ENCODE measurements at regions not wholly inside any gene's neighbourhood (a gene's known extent, or its start where the extent isn't known, plus 50 kb on each side); places are given as distances from the start of the nearest gene placed in this dataset.
"Not testable (repeated sequence)": the region's sequence is repeated elsewhere in the genome, so short reads cannot be mapped to it uniquely, and the experiment has no call there.

DNA sequence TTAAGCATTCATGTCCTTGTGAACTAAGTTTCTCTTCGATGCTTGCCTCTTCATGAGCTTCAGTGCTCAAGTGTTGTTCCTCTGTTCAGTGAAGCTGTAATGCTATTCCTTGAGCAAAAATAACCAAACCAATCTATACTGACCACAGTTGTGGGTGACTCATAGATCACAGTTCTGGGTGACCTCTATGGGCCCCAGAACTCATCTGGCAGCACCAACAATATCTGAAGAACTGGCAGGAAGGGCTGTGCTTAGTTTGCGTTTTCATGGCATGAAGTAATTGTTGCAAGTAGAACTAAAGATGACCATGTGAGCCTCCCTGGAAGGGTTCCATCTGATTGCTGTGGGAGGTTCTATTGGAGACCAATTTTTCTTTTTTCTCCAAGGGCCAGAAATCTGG, 106.2 kb downstream of the CCNG2 start:
- Mint-ChIP-seq H3K27ac (no peak overlapping the region), H3K27me3 (peaks cover 2% of the 10 kb centered on the region), H3K9me3 (peaks cover 6% of the 10 kb centered on the region), H3K4me3 (no peak overlapping the region), H3K4me1 (ENCODE audit: low read depth) (no peaks in the 10 kb centered on the region), H3K36me3 (ENCODE audit: low read depth) (no peaks in the 10 kb centered on the region)
- DNase-seq: no peak
- TF ChIP-seq CTCF (IDR thresholded peaks at IDR 0.05): no peak
- ChIA-PET CTCF (no interaction called here), POLR2A (no interaction called here)
- intact Hi-C loops (cut with micrococcal nuclease): no loop called here
- no peak for ATAC-seq

- CTCF ChIA-PET, H3K27me3 Mint-ChIP-seq: not testable (repeated sequence)
These were observed 107.0 kb downstream of the CCNG2 start for GRCh38 chr4:77263976-77264375.

GRCh38 chr4:77264826-77265225, 107.8 kb downstream of the CCNG2 start:
- no peak for TF ChIP-seq CTCF (IDR thresholded peaks at IDR 0.05)
- ChIA-PET POLR2A (interaction anchor here (0.9 kb wide), 1 partner anchor 34 kb away, joined by 3 read pairs; no protein-coding TSS in a partner anchor), CTCF (interaction anchor here (0.8 kb wide), 1 partner anchor 10 kb away, joined by 3 read pairs; no protein-coding TSS in a partner anchor)
- Mint-ChIP-seq H3K4me1 (ENCODE audit: low read depth) (no peaks in the 10 kb centered on the region), H3K36me3 (ENCODE audit: low read depth) (no peaks in the 10 kb centered on the region), H3K9me3 (peaks cover 6% of the 10 kb centered on the region), H3K27ac (no peak overlapping the region), H3K27me3 (peaks cover 3% of the 10 kb centered on the region), H3K4me3 (no peak overlapping the region)
- no peak for ATAC-seq
- intact Hi-C loops (cut with micrococcal nuclease): no loop called here
- DNase-seq: no peak

More at GRCh38 chr4:77263976-77264375, 107.0 kb downstream of the CCNG2 start:
- H3K9me3 Mint-ChIP-seq; H3K36me3 Mint-ChIP-seq (ENCODE audit: low read depth); H3K4me1 Mint-ChIP-seq (ENCODE audit: low read depth); DNase-seq; ATAC-seq; H3K27ac Mint-ChIP-seq; intact Hi-C loops (cut with micrococcal nuclease); POLR2A ChIA-PET; H3K4me3 Mint-ChIP-seq: not testable (repeated sequence)

DNA sequence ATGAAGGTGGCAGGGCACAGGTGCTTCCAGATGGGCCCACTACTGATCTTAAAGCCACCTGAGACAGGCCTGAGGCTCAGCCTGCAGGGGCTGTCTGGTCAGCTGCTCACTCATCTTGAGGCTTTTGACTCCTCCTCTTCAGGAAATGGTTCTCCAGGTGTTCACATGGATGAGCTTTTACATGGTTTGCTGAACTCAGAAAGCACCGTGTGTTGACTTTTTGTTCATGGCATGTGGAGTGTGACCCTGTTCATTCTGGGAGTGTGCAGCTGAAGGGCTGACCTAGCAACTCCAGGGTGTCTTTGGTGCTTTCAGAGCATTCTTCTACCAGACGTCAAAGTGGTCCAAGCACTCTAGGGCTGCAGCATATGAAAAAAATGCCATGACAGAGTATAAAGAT, 111.1 kb downstream of the CCNG2 start:
- ChIA-PET POLR2A (interaction anchor here (1.1 kb wide), 1 partner anchor 17 kb away, joined by 4 read pairs; no protein-coding TSS in a partner anchor), CTCF (interaction anchor here (0.8 kb wide), 1 partner anchor 91 kb away, joined by 3 read pairs; no protein-coding TSS in a partner anchor)
- peaks cover 6% of the 10 kb centered on the region for H3K9me3 Mint-ChIP-seq
- H3K4me3 Mint-ChIP-seq: no peak overlapping the region
- H3K36me3 Mint-ChIP-seq (ENCODE audit: low read depth): no peaks in the 10 kb centered on the region
- no peak overlapping the region for H3K27ac Mint-ChIP-seq
- no peak for TF ChIP-seq CTCF (IDR thresholded peaks at IDR 0.05)
- DNase-seq (no peak), ATAC-seq (no peak)
- intact Hi-C loops (cut with micrococcal nuclease): no loop called here
- peaks cover 4% of the 10 kb centered on the region for H3K27me3 Mint-ChIP-seq
- no peaks in the 10 kb centered on the region for H3K4me1 Mint-ChIP-seq (ENCODE audit: low read depth)

- H3K27ac Mint-ChIP-seq: no peak overlapping the region
- POLR2A ChIA-PET: no interaction called here
- ATAC-seq: no peak
- no peak for DNase-seq
- H3K4me3 Mint-ChIP-seq: no peak overlapping the region
- no peaks in the 10 kb centered on the region for H3K36me3 Mint-ChIP-seq (ENCODE audit: low read depth)
- H3K9me3 Mint-ChIP-seq: no peaks in the 10 kb centered on the region
- no peak for TF ChIP-seq CTCF (IDR thresholded peaks at IDR 0.05)
- no peaks in the 10 kb centered on the region for H3K4me1 Mint-ChIP-seq (ENCODE audit: low read depth)
- CTCF ChIA-PET: no interaction called here
- intact Hi-C loops (cut with micrococcal nuclease): no loop called here
- peaks cover 4% of the 10 kb centered on the region for H3K27me3 Mint-ChIP-seq
These were observed 112.5 kb downstream of the CCNG2 start for GRCh38 chr4:77269505-77269904.

- Mint-ChIP-seq H3K27me3 (peaks cover 4% of the 10 kb centered on the region), H3K9me3 (no peaks in the 10 kb centered on the region), H3K36me3 (ENCODE audit: low read depth) (no peaks in the 10 kb centered on the region), H3K4me1 (ENCODE audit: low read depth) (no peaks in the 10 kb centered on the region), H3K4me3 (no peak overlapping the region), H3K27ac (no peak overlapping the region)
- CTCF ChIA-PET: no interaction called here
- POLR2A ChIA-PET: no interaction called here
- no peak for TF ChIP-seq CTCF (IDR thresholded peaks at IDR 0.05)
- ATAC-seq (no peak), DNase-seq (no peak)
- intact Hi-C loops (cut with micrococcal nuclease): no loop called here
These were observed 116.4 kb downstream of the CCNG2 start for GRCh38 chr4:77273412-77273811.

DNA sequence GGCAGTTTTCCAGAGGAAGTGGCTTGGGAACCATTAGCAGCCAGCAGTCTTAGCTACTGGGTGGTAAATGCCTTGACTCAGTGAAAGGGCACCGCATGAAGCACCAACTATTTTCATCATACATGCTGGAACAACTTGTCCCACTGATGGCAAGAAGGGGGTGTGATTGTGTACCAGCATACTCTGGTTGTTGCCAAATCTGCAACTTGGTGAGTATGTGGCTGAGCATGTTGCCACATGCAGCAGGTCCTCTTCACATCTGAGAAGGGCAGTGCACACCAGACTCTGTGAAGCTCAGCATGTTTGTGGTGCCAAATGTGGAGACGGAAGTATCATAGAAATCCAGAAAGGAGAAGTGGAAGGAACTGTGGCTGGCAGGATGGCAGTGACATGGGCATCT, 122.1 kb downstream of the CCNG2 start:
- H3K36me3 Mint-ChIP-seq (ENCODE audit: low read depth); H3K27me3 Mint-ChIP-seq; H3K27ac Mint-ChIP-seq; intact Hi-C loops (cut with micrococcal nuclease); ATAC-seq; POLR2A ChIA-PET; H3K4me1 Mint-ChIP-seq (ENCODE audit: low read depth); H3K4me3 Mint-ChIP-seq; DNase-seq; H3K9me3 Mint-ChIP-seq: not testable (repeated sequence)
- CTCF ChIA-PET: interaction anchor here (1.5 kb wide), 1 partner anchor 79 kb away, joined by 4 read pairs; no protein-coding TSS in a partner anchor

Measured in activated CD8-positive, alpha-beta T cell treated with anti-CD3 and anti-CD28 coated beads for 36 hours (primary cell).